K562 (cell line): ENCODE measurements at regions not wholly inside any gene's neighbourhood (a gene's known extent, or its start where the extent isn't known, plus 50 kb on each side); places are given as distances from the start of the nearest gene placed in this dataset.

Experiments
- POLR2AphosphoS5 ChIP-seq: IDR thresholded peaks from 2 replicates; pipeline ENCODE4 v1.6.1; 2011; ENCODE audit warnings: mild to moderate bottlenecking, low read depth, low read length, moderate library complexity; ENCODE audit not compliant: control insufficient read depth, insufficient read depth
- UBTF ChIP-seq, 2 experiments: IDR thresholded peaks; 2 replicates each; pipeline ENCODE4 v1.6.1; 2012; ENCODE audit warnings: improper control_type of control experiment in 2 of 2, low read depth in 2 of 2, low read length in 2 of 2, borderline replicate concordance in 1 of 2
- TF ChIP-seq, protein P1 (sequence below), 3 experiments: IDR thresholded peaks in 2 of 3; conservative IDR thresholded peaks in 1 of 3; 2 replicates each; pipeline ENCODE4 v1.5.1; 2011 to 2012; ENCODE audit warnings: low read length in 3 of 3, mild to moderate bottlenecking in 3 of 3, control low read depth in 2 of 3, improper control_type of control experiment in 1 of 3, inconsistent platforms in 1 of 3, low read depth in 1 of 3, mixed read lengths in 1 of 3, moderate library complexity in 1 of 3; ENCODE audit not compliant: insufficient read depth in 2 of 3

GRCh38 chr4:151829309-151829708 lies 68.5 kb upstream of the GATB start:
- TF ChIP-seq POLR2AphosphoS5, result no peak
- TF ChIP-seq, protein P1, sequence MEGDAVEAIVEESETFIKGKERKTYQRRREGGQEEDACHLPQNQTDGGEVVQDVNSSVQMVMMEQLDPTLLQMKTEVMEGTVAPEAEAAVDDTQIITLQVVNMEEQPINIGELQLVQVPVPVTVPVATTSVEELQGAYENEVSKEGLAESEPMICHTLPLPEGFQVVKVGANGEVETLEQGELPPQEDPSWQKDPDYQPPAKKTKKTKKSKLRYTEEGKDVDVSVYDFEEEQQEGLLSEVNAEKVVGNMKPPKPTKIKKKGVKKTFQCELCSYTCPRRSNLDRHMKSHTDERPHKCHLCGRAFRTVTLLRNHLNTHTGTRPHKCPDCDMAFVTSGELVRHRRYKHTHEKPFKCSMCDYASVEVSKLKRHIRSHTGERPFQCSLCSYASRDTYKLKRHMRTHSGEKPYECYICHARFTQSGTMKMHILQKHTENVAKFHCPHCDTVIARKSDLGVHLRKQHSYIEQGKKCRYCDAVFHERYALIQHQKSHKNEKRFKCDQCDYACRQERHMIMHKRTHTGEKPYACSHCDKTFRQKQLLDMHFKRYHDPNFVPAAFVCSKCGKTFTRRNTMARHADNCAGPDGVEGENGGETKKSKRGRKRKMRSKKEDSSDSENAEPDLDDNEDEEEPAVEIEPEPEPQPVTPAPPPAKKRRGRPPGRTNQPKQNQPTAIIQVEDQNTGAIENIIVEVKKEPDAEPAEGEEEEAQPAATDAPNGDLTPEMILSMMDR (IDR thresholded peaks at IDR 0.05 in 2 of 3, conservative IDR thresholded peaks at IDR 0.05 in 1 of 3; ENCODE audit: insufficient read depth in 2 of 3, low read depth in 1 of 3, low read length in 3 of 3), result no peak
- TF ChIP-seq UBTF (IDR thresholded peaks at IDR 0.05; ENCODE audit: borderline replicate concordance in 1 of 2, low read depth in 2 of 2, low read length in 2 of 2), result no peak
